H1 (cell line): ENCODE measurements at regions not wholly inside any gene's neighbourhood (a gene's known extent, or its start where the extent isn't known, plus 50 kb on each side); places are given as distances from the start of the nearest gene placed in this dataset.

ENCODE experiments used
- CTCF ChIA-PET: fragments of 300-600 bp; sonication (Branson Sonifier 250); formaldehyde crosslinking; loops from one replicate; lab custom pipeline; 2021; ENCODE audit not compliant: partially characterized antibody; lab: Charles Lee
- POLR2A ChIA-PET: fragments of 300-600 bp; sonication (Branson Sonifier 250); formaldehyde crosslinking; loops from one replicate; lab custom pipeline; 2021; ENCODE audit warnings: inconsistent platforms; ENCODE audit not compliant: partially characterized antibody; lab: Charles Lee
- DNase-seq, 2 experiments: peaks; one replicate each; pipeline versions ENCODE4 v3.0.0 to v3.0.0-alpha.2; 2010 to 2022; ENCODE audit warnings: low spot score in 2 of 2, low read depth in 1 of 2, mixed read lengths in 1 of 2
- FAIRE-seq: peaks from 2 replicates; lab custom pipeline; 2011; peaks lifted over from hg19 to GRCh38; lab: Jason Lieb, UNC
- H2AFZ ChIP-seq: 2 replicates; pipeline ENCODE4 v1.8.1; 2012; ENCODE audit warnings: low read length, inconsistent platforms
- H2AK5ac ChIP-seq: 2 replicates; pipeline ENCODE4 v1.6.1; 2013; ENCODE audit warnings: low read depth, low read length
- H2BK120ac ChIP-seq: replicated peaks from 2 replicates; pipeline ENCODE3; 2013; ENCODE audit warnings: low read depth, low read length, inconsistent platforms
- H2BK12ac ChIP-seq: 2 replicates; pipeline ENCODE4 v1.6.1; 2013; ENCODE audit warnings: low read depth, low read length
- H2BK15ac ChIP-seq: 2 replicates; pipeline ENCODE4 v1.6.1; 2013; ENCODE audit warnings: low read length
- H2BK20ac ChIP-seq: 2 replicates; pipeline ENCODE4 v1.6.1; 2013; ENCODE audit warnings: low read length
- H2BK5ac ChIP-seq: 2 replicates; pipeline ENCODE4 v1.6.1; 2013; ENCODE audit warnings: low read depth, low read length
- H3K14ac ChIP-seq: 2 replicates; pipeline ENCODE4 v1.6.1; 2013; ENCODE audit warnings: inconsistent platforms; ENCODE audit not compliant: insufficient read length
- H3K18ac ChIP-seq: 2 replicates; pipeline ENCODE4 v1.6.1; 2013; ENCODE audit warnings: low read length; ENCODE audit errors: extremely low read depth
- H3K23ac ChIP-seq: 2 replicates; pipeline ENCODE4 v1.6.1; 2013; ENCODE audit warnings: inconsistent platforms; ENCODE audit not compliant: insufficient read length
- H3K23me2 ChIP-seq: 2 replicates; pipeline ENCODE4 v1.6.1; 2013; ENCODE audit warnings: low read depth, low read length
- H3K27ac ChIP-seq: 2 replicates; pipeline ENCODE4 v1.6.1; 2011; ENCODE audit warnings: low read depth, low read length, inconsistent platforms
- H3K27me3 ChIP-seq, 4 experiments: replicated peaks in 1 of 4; 1 replicate in 1 of 4; 2 replicates in 3 of 4; pipeline versions ENCODE4 v1.6.1 to v1.8.1; 2011 to 2013; ENCODE audit warnings: low read length in 3 of 4, mild to moderate bottlenecking in 3 of 4, inconsistent platforms in 2 of 4, mixed read lengths in 2 of 4, moderate library complexity in 1 of 4; ENCODE audit not compliant: control insufficient read depth in 3 of 4, insufficient read depth in 3 of 4; ENCODE audit errors: extremely low read depth in 1 of 4
- H3K36me3 ChIP-seq, 4 experiments: 2 replicates each; pipeline versions ENCODE4 v1.6.1 to v1.8.1; 2011 to 2013; ENCODE audit warnings: mild to moderate bottlenecking in 4 of 4, low read length in 3 of 4, moderate library complexity in 2 of 4, control low read depth in 1 of 4, inconsistent platforms in 1 of 4; ENCODE audit not compliant: insufficient read depth in 4 of 4, control insufficient read depth in 2 of 4
- H3K4ac ChIP-seq: replicated peaks from 2 replicates; pipeline ENCODE3; 2013; ENCODE audit warnings: low read length, low read depth, mixed read lengths, inconsistent platforms; ENCODE audit not compliant: insufficient read length
- H3K4me1 ChIP-seq, 4 experiments: replicated peaks in 1 of 4; 1 replicate in 1 of 4; 2 replicates in 3 of 4; pipeline versions ENCODE4 v1.6.1 to v1.8.1; 2011 to 2013; ENCODE audit warnings: low read length in 3 of 4, inconsistent platforms in 2 of 4, mixed read lengths in 1 of 4; ENCODE audit not compliant: insufficient read depth in 4 of 4, control insufficient read depth in 3 of 4
- H3K4me2 ChIP-seq, 2 experiments: 2 replicates each; pipeline versions ENCODE4 v1.6.1 to v1.8.1; 2011 to 2013; ENCODE audit warnings: low read depth in 2 of 2, low read length in 2 of 2, control low read depth in 1 of 2, inconsistent platforms in 1 of 2, mild to moderate bottlenecking in 1 of 2; ENCODE audit not compliant: insufficient read depth in 1 of 2
- H3K4me3 ChIP-seq, 4 experiments: fragments of 200-600, 300-600 bp in 1 of 4; sonication (generic), shearing (Covaris generic), sonication (Bioruptor Twin) in 1 of 4; 2 replicates each; pipeline versions ENCODE4 v1.5.1 to v1.8.1; 2011 to 2016; ENCODE audit warnings: low read length in 4 of 4, low read depth in 3 of 4, control low read depth in 2 of 4, inconsistent platforms in 2 of 4, mild to moderate bottlenecking in 2 of 4, mixed read lengths in 1 of 4, moderate library complexity in 1 of 4; ENCODE audit not compliant: insufficient read depth in 2 of 4; ENCODE audit errors: extremely low read depth in 1 of 4
- H3K56ac ChIP-seq: replicated peaks from 2 replicates; pipeline ENCODE3; 2013; ENCODE audit warnings: low read depth, mild to moderate bottlenecking, mixed read lengths, low read length, inconsistent platforms; ENCODE audit not compliant: insufficient read length
- H3K79me1 ChIP-seq: 2 replicates; pipeline ENCODE4 v1.6.1; 2013; ENCODE audit warnings: low read depth, low read length, control low read depth
- H3K79me2 ChIP-seq, 2 experiments: 2 replicates each; pipeline versions ENCODE4 v1.6.1 to v1.8.1; 2012 to 2013; ENCODE audit warnings: low read length in 2 of 2, mild to moderate bottlenecking in 2 of 2, inconsistent platforms in 1 of 2; ENCODE audit not compliant: insufficient read depth in 2 of 2, control insufficient read depth in 1 of 2
- H3K9ac ChIP-seq, 4 experiments: replicated peaks in 1 of 4; 1 replicate in 1 of 4; 2 replicates in 3 of 4; pipeline versions ENCODE4 v1.6.1 to v1.8.1; 2011 to 2013; ENCODE audit warnings: low read depth in 3 of 4, low read length in 3 of 4, control low read depth in 2 of 4, mild to moderate bottlenecking in 2 of 4, moderate library complexity in 2 of 4, inconsistent platforms in 1 of 4; ENCODE audit errors: extremely low read depth in 1 of 4
- H3K9me3 ChIP-seq, 2 experiments: 2 replicates each; pipeline versions ENCODE4 v1.6.1 to v1.8.1; 2012 to 2013; ENCODE audit warnings: mild to moderate bottlenecking in 2 of 2, moderate library complexity in 2 of 2, control low read depth in 1 of 2, inconsistent platforms in 1 of 2, low read depth in 1 of 2, low read length in 1 of 2, mixed read lengths in 1 of 2; ENCODE audit not compliant: insufficient read depth in 2 of 2
- H4K20me1 ChIP-seq, 2 experiments: replicated peaks in 1 of 2; 2 replicates each; pipeline versions ENCODE3 to v1.8.1; 2011 to 2013; ENCODE audit warnings: inconsistent platforms in 2 of 2, low read length in 2 of 2, mild to moderate bottlenecking in 1 of 2; ENCODE audit not compliant: insufficient read depth in 2 of 2, control insufficient read depth in 1 of 2
- H4K5ac ChIP-seq: 2 replicates; pipeline ENCODE4 v1.6.1; 2013; ENCODE audit warnings: low read length, low read depth, mixed read lengths, inconsistent platforms; ENCODE audit not compliant: insufficient read length
- H4K8ac ChIP-seq: 2 replicates; pipeline ENCODE4 v1.8.0; 2013; ENCODE audit warnings: mild to moderate bottlenecking, moderate library complexity, low read length, inconsistent platforms; ENCODE audit not compliant: insufficient read depth; ENCODE audit errors: extremely low read depth
- H4K91ac ChIP-seq: replicated peaks from 2 replicates; pipeline ENCODE3; 2013; ENCODE audit warnings: low read length, mixed read lengths, inconsistent platforms; ENCODE audit not compliant: insufficient read length
- ATF2 ChIP-seq: IDR thresholded peaks from 2 replicates; pipeline ENCODE4 v1.6.1; 2012; ENCODE audit warnings: low read length, inconsistent platforms
- ATF3 ChIP-seq: IDR thresholded peaks from 2 replicates; pipeline ENCODE4 v1.6.1; 2011; ENCODE audit warnings: low read depth, mild to moderate bottlenecking, low read length; ENCODE audit not compliant: insufficient read depth
- BRCA1 ChIP-seq: IDR thresholded peaks from 2 replicates; pipeline ENCODE4 v1.6.1; 2012; ENCODE audit warnings: low read depth, low read length, improper control_type of control experiment
- CHD2 ChIP-seq: IDR thresholded peaks from 2 replicates; pipeline ENCODE4 v1.6.1; 2012; ENCODE audit warnings: low read length, improper control_type of control experiment
- EGR1 ChIP-seq: IDR thresholded peaks from 2 replicates; pipeline ENCODE4 v1.6.1; 2011; ENCODE audit warnings: low read depth, low read length, borderline replicate concordance
- FOSL1 ChIP-seq: IDR thresholded peaks from 2 replicates; pipeline ENCODE4 v1.6.1; 2011; ENCODE audit warnings: mild to moderate bottlenecking, low read depth, low read length, moderate library complexity; ENCODE audit not compliant: insufficient read depth
- GTF2F1 ChIP-seq: IDR thresholded peaks from 2 replicates; pipeline ENCODE4 v1.6.1; 2012; ENCODE audit warnings: low read depth, low read length, improper control_type of control experiment, borderline replicate concordance
- JUND ChIP-seq: IDR thresholded peaks from 2 replicates; pipeline ENCODE4 v1.6.1; 2011; ENCODE audit warnings: mild to moderate bottlenecking, improper control_type of control experiment, low read length
- NRF1 ChIP-seq: IDR thresholded peaks from 2 replicates; pipeline ENCODE4 v1.6.1; 2011; ENCODE audit warnings: mild to moderate bottlenecking, low read depth, low read length, improper control_type of control experiment
- PHF8 ChIP-seq: fragments of 200-600 bp; sonication (generic); conservative IDR thresholded peaks from 2 replicates; pipeline ENCODE4 v1.7.1; 2012; ENCODE audit warnings: low read depth, mild to moderate bottlenecking, inconsistent platforms, low read length, moderate library complexity
- POLR2AphosphoS5 ChIP-seq: IDR thresholded peaks from 2 replicates; pipeline ENCODE4 v1.6.1; 2011; ENCODE audit warnings: low read depth, low read length
- TAF7 ChIP-seq: optimal IDR thresholded peaks from 2 replicates; pipeline ENCODE3; 2011; ENCODE audit warnings: low read depth, mild to moderate bottlenecking, inconsistent platforms, low read length, moderate library complexity, borderline replicate concordance
- WGBS, 2 experiments: shearing (Covaris generic) in 1 of 2; methylation state at CpG; one replicate each; pipeline versions ENCODE4 v1.1.6 to v1.1.7; 2013 to 2015; ENCODE audit warnings: low lambda C conversion rate in 2 of 2, mixed read lengths in 2 of 2, inconsistent platforms in 1 of 2, low coverage in 1 of 2, missing lambda C conversion rate in 1 of 2; ENCODE audit not compliant: insufficient replicate concordance in 2 of 2, insufficient coverage in 1 of 2, insufficient read length in 1 of 2; ENCODE audit errors: extremely low coverage in 1 of 2, missing lambda C conversion rate in 1 of 2; 5-methylcytosine and 5-hydroxymethylcytosine counted together

GRCh38 chr4:67083496-67083895, 461.8 kb downstream of the CENPC start:
- Histone ChIP-seq H3K4me1 (peaks cover 0 to 8% (median 2%) of the 10 kb centered on the region in 4 experiments; a peak in 4 of 7 replicates), H3K36me3 (no peaks in the 10 kb centered on the region), H2BK12ac (no peak overlapping the region), H3K27me3 (no peaks in the 10 kb centered on the region), H3K23ac (no peak overlapping the region), H4K8ac (no peak overlapping the region)
- no peak for FAIRE-seq
- TF ChIP-seq PHF8 (no peak), JUND (no peak), ATF3 (no peak), POLR2AphosphoS5 (no peak), BRCA1 (no peak), GTF2F1 (no peak), TAF7 (no peak), NRF1 (no peak), ATF2 (no peak), EGR1 (no peak), FOSL1 (no peak), CHD2 (no peak)
- TF ChIP-seq, all 59 proteins: peak for 0
- Histone ChIP-seq H3K4me3 (no peak overlapping the region), H2AFZ (no peak overlapping the region), H3K4ac (no peak overlapping the region), H3K23me2 (no peaks in the 10 kb centered on the region; the same call in 1 of the 2 replicates), H3K14ac (no peak overlapping the region), H3K9ac (no peak overlapping the region), H3K9me3 (no peaks in the 10 kb centered on the region), H2AK5ac (no peak overlapping the region), H2BK5ac (no peak overlapping the region), H4K91ac (no peak overlapping the region), H2BK15ac (no peak overlapping the region), H2BK20ac (no peak overlapping the region), H3K27ac (no peak overlapping the region), H4K20me1 (no peaks in the 10 kb centered on the region), H2BK120ac (no peak overlapping the region), H3K56ac (no peak overlapping the region), H4K5ac (no peak overlapping the region), H3K4me2 (no peak overlapping the region), H3K79me1 (no peaks in the 10 kb centered on the region), H3K18ac (no peak overlapping the region), H3K79me2 (no peaks in the 10 kb centered on the region)
- no peak for DNase-seq
- ChIA-PET POLR2A (no interaction called here), CTCF (interaction anchor here (1.3 kb wide), 1 partner anchor 172 kb away, joined by 3 read pairs; no protein-coding TSS in a partner anchor)
- 48% methylated on average over 5 of the region's 5 CpGs; no CpG with 5 or more reads in 1 of the 2 experiments for WGBS, 2 experiments
